H1 (cell line): ENCODE measurements at regions not wholly inside any gene's neighbourhood (a gene's known extent, or its start where the extent isn't known, plus 50 kb on each side); places are given as distances from the start of the nearest gene placed in this dataset.

Source experiments
- CTCF ChIA-PET: fragments of 300-600 bp; sonication (Branson Sonifier 250); formaldehyde crosslinking; loops from one replicate; lab custom pipeline; 2021; ENCODE audit not compliant: partially characterized antibody; lab: Charles Lee
- POLR2A ChIA-PET: fragments of 300-600 bp; sonication (Branson Sonifier 250); formaldehyde crosslinking; loops from one replicate; lab custom pipeline; 2021; ENCODE audit warnings: inconsistent platforms; ENCODE audit not compliant: partially characterized antibody; lab: Charles Lee
- DNase-seq, 2 experiments: peaks; one replicate each; pipeline versions ENCODE4 v3.0.0 to v3.0.0-alpha.2; 2010 to 2022; ENCODE audit warnings: low spot score in 2 of 2, low read depth in 1 of 2, mixed read lengths in 1 of 2
- FAIRE-seq: peaks from 2 replicates; lab custom pipeline; 2011; peaks lifted over from hg19 to GRCh38; lab: Jason Lieb, UNC
- H2AFZ ChIP-seq: 2 replicates; pipeline ENCODE4 v1.8.1; 2012; ENCODE audit warnings: low read length, inconsistent platforms
- H2AK5ac ChIP-seq: 2 replicates; pipeline ENCODE4 v1.6.1; 2013; ENCODE audit warnings: low read depth, low read length
- H2BK120ac ChIP-seq: replicated peaks from 2 replicates; pipeline ENCODE3; 2013; ENCODE audit warnings: low read depth, low read length, inconsistent platforms
- H2BK12ac ChIP-seq: 2 replicates; pipeline ENCODE4 v1.6.1; 2013; ENCODE audit warnings: low read depth, low read length
- H2BK15ac ChIP-seq: 2 replicates; pipeline ENCODE4 v1.6.1; 2013; ENCODE audit warnings: low read length
- H2BK20ac ChIP-seq: 2 replicates; pipeline ENCODE4 v1.6.1; 2013; ENCODE audit warnings: low read length
- H2BK5ac ChIP-seq: 2 replicates; pipeline ENCODE4 v1.6.1; 2013; ENCODE audit warnings: low read depth, low read length
- H3K14ac ChIP-seq: 2 replicates; pipeline ENCODE4 v1.6.1; 2013; ENCODE audit warnings: inconsistent platforms; ENCODE audit not compliant: insufficient read length
- H3K18ac ChIP-seq: 2 replicates; pipeline ENCODE4 v1.6.1; 2013; ENCODE audit warnings: low read length; ENCODE audit errors: extremely low read depth
- H3K23ac ChIP-seq: 2 replicates; pipeline ENCODE4 v1.6.1; 2013; ENCODE audit warnings: inconsistent platforms; ENCODE audit not compliant: insufficient read length
- H3K23me2 ChIP-seq: 2 replicates; pipeline ENCODE4 v1.6.1; 2013; ENCODE audit warnings: low read depth, low read length
- H3K27ac ChIP-seq: 2 replicates; pipeline ENCODE4 v1.6.1; 2011; ENCODE audit warnings: low read depth, low read length, inconsistent platforms
- H3K27me3 ChIP-seq, 4 experiments: replicated peaks in 1 of 4; 1 replicate in 1 of 4; 2 replicates in 3 of 4; pipeline versions ENCODE4 v1.6.1 to v1.8.1; 2011 to 2013; ENCODE audit warnings: low read length in 3 of 4, mild to moderate bottlenecking in 3 of 4, inconsistent platforms in 2 of 4, mixed read lengths in 2 of 4, moderate library complexity in 1 of 4; ENCODE audit not compliant: control insufficient read depth in 3 of 4, insufficient read depth in 3 of 4; ENCODE audit errors: extremely low read depth in 1 of 4
- H3K36me3 ChIP-seq, 4 experiments: 2 replicates each; pipeline versions ENCODE4 v1.6.1 to v1.8.1; 2011 to 2013; ENCODE audit warnings: mild to moderate bottlenecking in 4 of 4, low read length in 3 of 4, moderate library complexity in 2 of 4, control low read depth in 1 of 4, inconsistent platforms in 1 of 4; ENCODE audit not compliant: insufficient read depth in 4 of 4, control insufficient read depth in 2 of 4
- H3K4ac ChIP-seq: replicated peaks from 2 replicates; pipeline ENCODE3; 2013; ENCODE audit warnings: low read length, low read depth, mixed read lengths, inconsistent platforms; ENCODE audit not compliant: insufficient read length
- H3K4me1 ChIP-seq, 4 experiments: replicated peaks in 1 of 4; 1 replicate in 1 of 4; 2 replicates in 3 of 4; pipeline versions ENCODE4 v1.6.1 to v1.8.1; 2011 to 2013; ENCODE audit warnings: low read length in 3 of 4, inconsistent platforms in 2 of 4, mixed read lengths in 1 of 4; ENCODE audit not compliant: insufficient read depth in 4 of 4, control insufficient read depth in 3 of 4
- H3K4me2 ChIP-seq, 2 experiments: 2 replicates each; pipeline versions ENCODE4 v1.6.1 to v1.8.1; 2011 to 2013; ENCODE audit warnings: low read depth in 2 of 2, low read length in 2 of 2, control low read depth in 1 of 2, inconsistent platforms in 1 of 2, mild to moderate bottlenecking in 1 of 2; ENCODE audit not compliant: insufficient read depth in 1 of 2
- H3K4me3 ChIP-seq, 4 experiments: fragments of 200-600, 300-600 bp in 1 of 4; sonication (generic), shearing (Covaris generic), sonication (Bioruptor Twin) in 1 of 4; 2 replicates each; pipeline versions ENCODE4 v1.5.1 to v1.8.1; 2011 to 2016; ENCODE audit warnings: low read length in 4 of 4, low read depth in 3 of 4, control low read depth in 2 of 4, inconsistent platforms in 2 of 4, mild to moderate bottlenecking in 2 of 4, mixed read lengths in 1 of 4, moderate library complexity in 1 of 4; ENCODE audit not compliant: insufficient read depth in 2 of 4; ENCODE audit errors: extremely low read depth in 1 of 4
- H3K56ac ChIP-seq: replicated peaks from 2 replicates; pipeline ENCODE3; 2013; ENCODE audit warnings: low read depth, mild to moderate bottlenecking, mixed read lengths, low read length, inconsistent platforms; ENCODE audit not compliant: insufficient read length
- H3K79me1 ChIP-seq: 2 replicates; pipeline ENCODE4 v1.6.1; 2013; ENCODE audit warnings: low read depth, low read length, control low read depth
- H3K79me2 ChIP-seq, 2 experiments: 2 replicates each; pipeline versions ENCODE4 v1.6.1 to v1.8.1; 2012 to 2013; ENCODE audit warnings: low read length in 2 of 2, mild to moderate bottlenecking in 2 of 2, inconsistent platforms in 1 of 2; ENCODE audit not compliant: insufficient read depth in 2 of 2, control insufficient read depth in 1 of 2
- H3K9ac ChIP-seq, 4 experiments: replicated peaks in 1 of 4; 1 replicate in 1 of 4; 2 replicates in 3 of 4; pipeline versions ENCODE4 v1.6.1 to v1.8.1; 2011 to 2013; ENCODE audit warnings: low read depth in 3 of 4, low read length in 3 of 4, control low read depth in 2 of 4, mild to moderate bottlenecking in 2 of 4, moderate library complexity in 2 of 4, inconsistent platforms in 1 of 4; ENCODE audit errors: extremely low read depth in 1 of 4
- H3K9me3 ChIP-seq, 2 experiments: 2 replicates each; pipeline versions ENCODE4 v1.6.1 to v1.8.1; 2012 to 2013; ENCODE audit warnings: mild to moderate bottlenecking in 2 of 2, moderate library complexity in 2 of 2, control low read depth in 1 of 2, inconsistent platforms in 1 of 2, low read depth in 1 of 2, low read length in 1 of 2, mixed read lengths in 1 of 2; ENCODE audit not compliant: insufficient read depth in 2 of 2
- H4K20me1 ChIP-seq, 2 experiments: replicated peaks in 1 of 2; 2 replicates each; pipeline versions ENCODE3 to v1.8.1; 2011 to 2013; ENCODE audit warnings: inconsistent platforms in 2 of 2, low read length in 2 of 2, mild to moderate bottlenecking in 1 of 2; ENCODE audit not compliant: insufficient read depth in 2 of 2, control insufficient read depth in 1 of 2
- H4K5ac ChIP-seq: 2 replicates; pipeline ENCODE4 v1.6.1; 2013; ENCODE audit warnings: low read length, low read depth, mixed read lengths, inconsistent platforms; ENCODE audit not compliant: insufficient read length
- H4K8ac ChIP-seq: 2 replicates; pipeline ENCODE4 v1.8.0; 2013; ENCODE audit warnings: mild to moderate bottlenecking, moderate library complexity, low read length, inconsistent platforms; ENCODE audit not compliant: insufficient read depth; ENCODE audit errors: extremely low read depth
- H4K91ac ChIP-seq: replicated peaks from 2 replicates; pipeline ENCODE3; 2013; ENCODE audit warnings: low read length, mixed read lengths, inconsistent platforms; ENCODE audit not compliant: insufficient read length
- ASH2L ChIP-seq: fragments of 200-600, 300-600 bp; sonication (generic); IDR thresholded peaks from one replicate; pipeline ENCODE4 v1.7.1; 2017; ENCODE audit warnings: low read length
- BACH1 ChIP-seq: IDR thresholded peaks from 2 replicates; pipeline ENCODE4 v1.6.1; 2012; ENCODE audit warnings: low read length, improper control_type of control experiment
- BCL11A ChIP-seq, 2 experiments: IDR thresholded peaks; one replicate each; pipeline ENCODE4 v1.6.1; 2011; ENCODE audit warnings: low read depth in 2 of 2, low read length in 2 of 2, mild to moderate bottlenecking in 2 of 2
- CTBP2 ChIP-seq: IDR thresholded peaks from 2 replicates; pipeline ENCODE4 v1.7.0; 2011; ENCODE audit warnings: borderline replicate concordance, mild to moderate bottlenecking, moderate library complexity, mixed read lengths, low read length; ENCODE audit not compliant: insufficient read depth, insufficient read length
- EP300 ChIP-seq, 2 experiments: IDR thresholded peaks; 1 replicate in 1 of 2; 2 replicates in 1 of 2; pipeline ENCODE4 v1.6.1; 2011 to 2012; ENCODE audit warnings: low read depth in 2 of 2, low read length in 2 of 2, mild to moderate bottlenecking in 2 of 2, borderline replicate concordance in 1 of 2, inconsistent platforms in 1 of 2, moderate library complexity in 1 of 2
- KDM4A ChIP-seq: IDR thresholded peaks from one replicate; pipeline ENCODE4 v1.7.1; 2012; ENCODE audit warnings: low read depth, mild to moderate bottlenecking, moderate library complexity, low read length, inconsistent platforms; ENCODE audit not compliant: severe bottlenecking
- MAX ChIP-seq: IDR thresholded peaks from 2 replicates; pipeline ENCODE4 v1.6.1; 2012; ENCODE audit warnings: inconsistent platforms
- NANOG ChIP-seq: IDR thresholded peaks from 2 replicates; pipeline ENCODE4 v1.6.1; 2011; ENCODE audit warnings: low read length, low read depth, mild to moderate bottlenecking, inconsistent platforms; ENCODE audit not compliant: insufficient read depth, poor library complexity, severe bottlenecking
- POLR2A ChIP-seq, 2 experiments: IDR thresholded peaks; 1 replicate in 1 of 2; 2 replicates in 1 of 2; pipeline ENCODE4 v1.6.1; 2011; ENCODE audit warnings: low read depth in 2 of 2, low read length in 2 of 2, mild to moderate bottlenecking in 2 of 2; ENCODE audit errors: control extremely low read depth in 1 of 2
- SAP30 ChIP-seq: fragments of 300-600 bp; sonication (generic); IDR thresholded peaks from 2 replicates; pipeline ENCODE4 v1.7.1; 2012; ENCODE audit warnings: low read length, moderate library complexity, mild to moderate bottlenecking, inconsistent platforms; ENCODE audit not compliant: insufficient read depth, insufficient replicate concordance
- SIN3A ChIP-seq, 2 experiments: IDR thresholded peaks in 1 of 2; conservative IDR thresholded peaks in 1 of 2; 2 replicates each; pipeline ENCODE4 v1.6.1; 2011 to 2012; ENCODE audit warnings: low read length in 2 of 2, improper control_type of control experiment in 1 of 2, low read depth in 1 of 2, mild to moderate bottlenecking in 1 of 2
- SP2 ChIP-seq: IDR thresholded peaks from 2 replicates; pipeline ENCODE4 v1.6.1; 2012; ENCODE audit warnings: mild to moderate bottlenecking, low read length, inconsistent platforms
- ZNF274 ChIP-seq: IDR thresholded peaks from 2 replicates; pipeline ENCODE4 v1.7.0; 2012; ENCODE audit warnings: low read length, borderline replicate concordance; ENCODE audit errors: extremely low read depth

- Histone ChIP-seq H3K27ac (no peak overlapping the region), H2BK15ac (no peak overlapping the region), H4K91ac (no peak overlapping the region), H4K8ac (no peak overlapping the region), H3K79me2 (no peaks in the 10 kb centered on the region), H3K18ac (no peak overlapping the region), H3K4ac (no peak overlapping the region), H4K20me1 (no peaks in the 10 kb centered on the region), H3K23ac (no peak overlapping the region), H2AK5ac (no peak overlapping the region; the same call in 1 of the 2 replicates), H3K4me3 (peak overlapping the region in 1 of 4 experiments; percentile 23; a peak in 2 of 8 replicates), H3K4me2 (peak overlapping the region; percentile 32 to 40; a peak in 1 of 4 replicates), H2AFZ (no peak overlapping the region), H2BK120ac (no peak overlapping the region), H3K14ac (no peak overlapping the region), H3K27me3 (no peaks in the 10 kb centered on the region), H4K5ac (no peak overlapping the region), H3K36me3 (no peaks in the 10 kb centered on the region), H2BK12ac (no peak overlapping the region), H3K9me3 (no peaks in the 10 kb centered on the region), H3K4me1 (peaks cover 0 to 12% (median 3%) of the 10 kb centered on the region in 4 experiments; a peak in 4 of 7 replicates), H2BK20ac (no peak overlapping the region), H3K9ac (no peak overlapping the region), H3K23me2 (no peaks in the 10 kb centered on the region; the same call in 1 of the 2 replicates), H3K56ac (no peak overlapping the region), H2BK5ac (no peak overlapping the region; the same call in 1 of the 2 replicates), H3K79me1 (no peaks in the 10 kb centered on the region)
- no peak for FAIRE-seq
- DNase-seq: no peak
- CTCF ChIA-PET: interaction anchor here (0.6 kb wide), 1 partner anchor 268 kb away, joined by 3 read pairs; no protein-coding TSS in a partner anchor
- no peak for TF ChIP-seq SP2
- TF ChIP-seq ZNF274: no peak
- TF ChIP-seq NANOG: no peak
- no peak for TF ChIP-seq CTBP2
- no peak for TF ChIP-seq SIN3A (conservative IDR thresholded peaks at IDR 0.05 in 1 of 2, IDR thresholded peaks at IDR 0.05 in 1 of 2; ENCODE audit: low read depth in 1 of 2, low read length in 2 of 2)
- no peak for TF ChIP-seq POLR2A (IDR thresholded peaks at IDR 0.05; ENCODE audit: control extremely low read depth in 1 of 2, low read depth in 2 of 2, low read length in 2 of 2)
- TF ChIP-seq EP300 (IDR thresholded peaks at IDR 0.05; ENCODE audit: borderline replicate concordance in 1 of 2, low read depth in 2 of 2, low read length in 2 of 2): no peak
- no peak for TF ChIP-seq ASH2L
- no peak for TF ChIP-seq BACH1
- TF ChIP-seq BCL11A (IDR thresholded peaks at IDR 0.05; ENCODE audit: low read depth in 2 of 2, low read length in 2 of 2): no peak
- no peak for TF ChIP-seq MAX
- TF ChIP-seq SAP30: no peak
- TF ChIP-seq KDM4A: no peak
- POLR2A ChIA-PET: interaction anchor here (1.0 to 1.4 kb wide), 2 partner anchors 22 kb away, joined by 3 to 5 read pairs; no protein-coding TSS in a partner anchor
Measured at GRCh38 chr7:66867198-66867790, 53.7 kb upstream of the TMEM248 start.
